22Rv1 (cell line): ENCODE measurements at regions not wholly inside any gene's neighbourhood (a gene's known extent, or its start where the extent isn't known, plus 50 kb on each side); places are given as distances from the start of the nearest gene placed in this dataset.

ENCODE experiments used
- ZFX ChIP-seq: fragments of 450-650 bp; IDR thresholded peaks from 2 replicates; pipeline ENCODE4 v1.6.1; 2017; ENCODE audit warnings: antibody characterized with exemption, borderline replicate concordance
- TF ChIP-seq, protein P1 (sequence below): fragments of 450-650 bp; IDR thresholded peaks from 2 replicates; pipeline ENCODE4 v1.5.1; 2017; ENCODE audit warnings: mild to moderate bottlenecking

DNA sequence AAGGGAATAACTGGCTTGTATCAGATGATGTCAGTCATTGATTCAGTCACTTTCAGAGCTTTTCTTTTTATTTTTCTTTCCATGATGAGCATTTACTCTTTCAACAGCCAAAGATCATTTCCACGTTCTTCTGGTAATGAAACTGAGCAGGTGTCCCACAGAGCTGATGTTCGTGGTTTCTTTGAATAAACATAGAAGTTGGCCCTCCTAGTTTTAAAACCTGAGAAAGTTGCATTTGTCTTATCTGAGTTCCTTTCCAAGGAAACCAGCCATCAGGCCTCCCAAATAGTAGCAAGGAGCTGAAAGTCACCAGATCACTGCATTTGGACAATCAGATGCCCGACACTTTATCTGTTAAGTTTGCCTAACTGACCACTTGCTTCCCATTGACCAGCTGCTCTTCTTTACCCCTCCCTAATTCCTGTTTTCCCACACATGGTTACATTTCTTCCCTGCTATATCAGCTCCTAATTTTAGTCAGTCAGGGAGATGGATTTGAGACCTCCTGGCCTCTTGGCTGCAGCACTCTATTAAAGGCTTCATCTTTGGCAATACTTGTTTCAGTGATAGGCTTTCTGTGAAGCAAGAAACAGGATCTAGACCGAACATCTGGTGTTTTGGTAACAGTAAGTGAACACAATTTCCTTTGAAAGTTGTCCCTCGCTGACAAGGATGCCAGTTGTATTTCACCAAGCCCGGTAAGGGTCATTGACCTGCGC lies 420.8 kb downstream of the CHSY3 start:
- TF ChIP-seq, protein P1, sequence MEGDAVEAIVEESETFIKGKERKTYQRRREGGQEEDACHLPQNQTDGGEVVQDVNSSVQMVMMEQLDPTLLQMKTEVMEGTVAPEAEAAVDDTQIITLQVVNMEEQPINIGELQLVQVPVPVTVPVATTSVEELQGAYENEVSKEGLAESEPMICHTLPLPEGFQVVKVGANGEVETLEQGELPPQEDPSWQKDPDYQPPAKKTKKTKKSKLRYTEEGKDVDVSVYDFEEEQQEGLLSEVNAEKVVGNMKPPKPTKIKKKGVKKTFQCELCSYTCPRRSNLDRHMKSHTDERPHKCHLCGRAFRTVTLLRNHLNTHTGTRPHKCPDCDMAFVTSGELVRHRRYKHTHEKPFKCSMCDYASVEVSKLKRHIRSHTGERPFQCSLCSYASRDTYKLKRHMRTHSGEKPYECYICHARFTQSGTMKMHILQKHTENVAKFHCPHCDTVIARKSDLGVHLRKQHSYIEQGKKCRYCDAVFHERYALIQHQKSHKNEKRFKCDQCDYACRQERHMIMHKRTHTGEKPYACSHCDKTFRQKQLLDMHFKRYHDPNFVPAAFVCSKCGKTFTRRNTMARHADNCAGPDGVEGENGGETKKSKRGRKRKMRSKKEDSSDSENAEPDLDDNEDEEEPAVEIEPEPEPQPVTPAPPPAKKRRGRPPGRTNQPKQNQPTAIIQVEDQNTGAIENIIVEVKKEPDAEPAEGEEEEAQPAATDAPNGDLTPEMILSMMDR: no peak
- no peak for TF ChIP-seq ZFX
